ENCODE measurements at regions not wholly inside any gene's neighbourhood (a gene's known extent, or its start where the extent isn't known, plus 50 kb on each side); places are given as distances from the start of the nearest gene placed in this dataset.
"Not testable (repeated sequence)": the region's sequence is repeated elsewhere in the genome, so short reads cannot be mapped to it uniquely, and the experiment has no call there.

GRCh38 chr4:27685947-27686346, 825.3 kb downstream of the STIM2 start:
- intact Hi-C loops (cut with DNase I, micrococcal nuclease) = no loop called here
- DNase-seq = no peak
- no peak for TF ChIP-seq CTCF (IDR thresholded peaks at IDR 0.05)

GRCh38 chr4:27692158-27692557, 831.5 kb downstream of the STIM2 start:
- H3K9me3 ChIP-seq = no peaks in the 10 kb centered on the region
- TF ChIP-seq CTCF (IDR thresholded peaks at IDR 0.05) = peak; percentile 36
- no peaks in the 10 kb centered on the region for H3K4me1 ChIP-seq (ENCODE audit: low read depth)
- ATAC-seq = peak; percentile 64
- peak in 1 of 3 donors; percentile 7 for DNase-seq
- intact Hi-C loops (cut with DNase I, micrococcal nuclease) = no loop called here
- no peak overlapping the region for H3K4me3 ChIP-seq
- no peaks in the 10 kb centered on the region for H3K36me3 ChIP-seq (ENCODE audit: low read depth)

More at GRCh38 chr4:27685947-27686346, 825.3 kb downstream of the STIM2 start:
- Histone ChIP-seq H3K4me3 (no peak overlapping the region), H3K36me3 (ENCODE audit: low read depth) (no peaks in the 10 kb centered on the region), H3K4me1 (ENCODE audit: low read depth) (no peaks in the 10 kb centered on the region), H3K9me3 (no peaks in the 10 kb centered on the region)
- no peak for ATAC-seq

- ATAC-seq (no peak), DNase-seq (no peak)
- Histone ChIP-seq H3K4me3 (no peak overlapping the region), H3K9me3 (no peaks in the 10 kb centered on the region), H3K4me1 (ENCODE audit: low read depth) (no peaks in the 10 kb centered on the region), H3K36me3 (ENCODE audit: low read depth) (no peaks in the 10 kb centered on the region)
- TF ChIP-seq CTCF (IDR thresholded peaks at IDR 0.05) = no peak
- intact Hi-C loops (cut with DNase I, micrococcal nuclease) = no loop called here
These were observed 832.4 kb downstream of the STIM2 start for GRCh38 chr4:27692868-27693634.

DNA sequence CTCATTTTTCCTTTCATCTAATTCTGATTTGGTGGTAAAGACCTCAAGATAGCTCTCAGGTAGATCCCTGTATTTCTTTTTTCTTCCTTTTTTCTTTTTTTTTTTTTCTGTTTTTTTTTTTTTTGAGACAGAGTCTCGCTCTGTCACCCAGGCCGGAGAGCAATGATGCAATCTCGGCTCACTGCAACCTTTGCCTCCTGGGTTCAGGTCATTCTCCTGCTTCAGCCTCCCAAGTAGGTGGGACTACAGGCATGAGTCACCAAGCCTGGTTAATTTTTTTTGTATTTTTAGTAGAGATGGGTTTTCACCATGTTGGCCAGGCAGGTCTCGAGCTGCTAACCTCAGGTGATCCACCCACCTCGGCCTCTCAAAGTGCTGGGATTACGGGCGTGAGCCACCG, 835.6 kb downstream of the STIM2 start:
- intact Hi-C loops (cut with DNase I, micrococcal nuclease); DNase-seq; H3K9me3 ChIP-seq; H3K36me3 ChIP-seq (ENCODE audit: low read depth); ATAC-seq; H3K4me1 ChIP-seq (ENCODE audit: low read depth); H3K4me3 ChIP-seq: not testable (repeated sequence)

GRCh38 chr4:27701606-27702005, 841.0 kb downstream of the STIM2 start:
- no peak for DNase-seq
- Histone ChIP-seq H3K4me3 (no peak overlapping the region), H3K4me1 (ENCODE audit: low read depth) (no peaks in the 10 kb centered on the region), H3K36me3 (ENCODE audit: low read depth) (no peaks in the 10 kb centered on the region), H3K9me3 (no peaks in the 10 kb centered on the region)
- intact Hi-C loops (cut with DNase I, micrococcal nuclease) = no loop called here
- ATAC-seq = no peak
- TF ChIP-seq CTCF (IDR thresholded peaks at IDR 0.05) = no peak

GRCh38 chr4:27702730-27703431, 842.2 kb downstream of the STIM2 start:
- no peak overlapping the region for H3K4me3 ChIP-seq
- intact Hi-C loops (cut with DNase I, micrococcal nuclease) = no loop called here
- no peak for TF ChIP-seq CTCF (IDR thresholded peaks at IDR 0.05)
- H3K4me1 ChIP-seq (ENCODE audit: low read depth) = no peaks in the 10 kb centered on the region
- H3K9me3 ChIP-seq = no peaks in the 10 kb centered on the region
- ATAC-seq (no peak), DNase-seq (peak in 1 of 3 donors; percentile 10)
- no peaks in the 10 kb centered on the region for H3K36me3 ChIP-seq (ENCODE audit: low read depth)

Data from mucosa of descending colon (tissue), 3 donors.